A673 (cell line): ENCODE measurements at regions not wholly inside any gene's neighbourhood (a gene's known extent, or its start where the extent isn't known, plus 50 kb on each side); places are given as distances from the start of the nearest gene placed in this dataset.

ENCODE experiments used
- BruUV-seq: library from RNA; stranded (reverse); fragments of 400-500 nt; replicated peaks from 2 replicates; lab custom pipeline; 2021; lab: Mats Ljungman, UMichigan
- CTCF ChIA-PET: fragments of 300-600 bp; sonication (Branson Sonifier 250); formaldehyde crosslinking; loops from one replicate; lab custom pipeline; 2022; ENCODE audit warnings: antibody characterized with exemption; lab: Charles Lee
- POLR2A ChIA-PET: fragments of 300-600 bp; sonication (Branson Sonifier 250); formaldehyde crosslinking; loops from one replicate; lab custom pipeline; 2022; ENCODE audit warnings: antibody characterized with exemption; ENCODE audit not compliant: low non-redundant PET; lab: Charles Lee
- DNase-seq: peaks from one replicate; pipeline ENCODE4 v3.0.0-alpha.2; 2015; ENCODE audit warnings: low spot score
- H3K27ac ChIP-seq: fragments of 200-600 bp; sonication (generic); 2 replicates; pipeline ENCODE4 v1.5.1; 2016; ENCODE audit warnings: mixed run types, low read depth, mild to moderate bottlenecking, mixed read lengths, antibody characterized with exemption, low read length; ENCODE audit not compliant: poor library complexity, severe bottlenecking
- H3K27me3 ChIP-seq: fragments of 200-600 bp; sonication (generic); replicated peaks from 2 replicates; pipeline ENCODE4 v1.6.1; 2017; ENCODE audit warnings: mixed run types, low read depth, mild to moderate bottlenecking, mixed read lengths, antibody characterized with exemption, low read length; ENCODE audit not compliant: insufficient read depth, poor library complexity
- H3K36me3 ChIP-seq: fragments of 200-600 bp; sonication (generic); 2 replicates; pipeline ENCODE4 v1.6.1; 2016; ENCODE audit warnings: mixed run types, mild to moderate bottlenecking, mixed read lengths, antibody characterized with exemption, low read length; ENCODE audit not compliant: insufficient read depth, poor library complexity, severe bottlenecking
- H3K4me1 ChIP-seq: fragments of 200-600 bp; sonication (generic); 2 replicates; pipeline ENCODE4 v1.6.1; 2017; ENCODE audit warnings: mixed run types, mild to moderate bottlenecking, mixed read lengths, antibody characterized with exemption, low read length; ENCODE audit not compliant: insufficient read depth, poor library complexity, severe bottlenecking
- H3K4me3 ChIP-seq: fragments of 200-600 bp; sonication (generic); 2 replicates; pipeline ENCODE4 v1.5.1; 2016; ENCODE audit warnings: low read depth, mixed run types, mild to moderate bottlenecking, mixed read lengths, low read length; ENCODE audit not compliant: poor library complexity, severe bottlenecking
- H3K9me3 ChIP-seq: fragments of 200-600 bp; sonication (generic); 2 replicates; pipeline ENCODE4 v1.6.1; 2016; ENCODE audit warnings: mixed run types, low read depth, mild to moderate bottlenecking, mixed read lengths, antibody characterized with exemption, low read length; ENCODE audit not compliant: poor library complexity, severe bottlenecking
- EZH2 ChIP-seq: fragments of 200-600 bp; sonication (generic); IDR thresholded peaks from 2 replicates; pipeline ENCODE4 v1.6.1; 2017; ENCODE audit warnings: borderline replicate concordance, low read depth, mild to moderate bottlenecking, mixed read lengths, antibody characterized with exemption, low read length; ENCODE audit not compliant: poor library complexity, severe bottlenecking
- intact Hi-C: fragments of 100-400 bp; cut with micrococcal nuclease; formaldehyde crosslinking; loops from one replicate; pipeline ENCODE4 v1.10.0; 2022; ENCODE audit not compliant: unreplicated experiment
- TF ChIP-seq, protein P1 (sequence below): fragments of 300-800, 200-600 bp; sonication (generic); conservative IDR thresholded peaks from 2 replicates; pipeline ENCODE4 v1.5.1; 2017; ENCODE audit warnings: low read depth, mild to moderate bottlenecking, antibody characterized with exemption, low read length, moderate library complexity, mixed read lengths

DNA sequence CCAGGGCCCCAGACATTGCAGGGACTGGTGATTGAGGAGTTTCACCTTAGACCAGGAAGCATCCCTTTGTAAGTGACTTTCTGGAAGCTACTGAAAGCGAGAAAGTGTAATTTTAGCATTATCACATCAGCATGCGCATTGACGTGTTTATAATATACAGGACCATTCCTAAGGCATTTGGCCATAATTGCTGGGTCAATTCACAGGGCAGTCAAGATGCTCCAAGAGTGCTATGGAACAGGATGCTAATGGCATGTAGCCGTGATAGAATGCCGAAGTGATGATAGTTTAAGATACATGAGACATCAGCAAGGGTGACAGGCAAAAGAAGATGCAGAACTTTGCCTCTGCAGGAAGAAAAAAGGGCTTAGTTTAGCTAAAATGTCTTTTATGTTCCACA, 347.6 kb upstream of the NBEA start:
- Histone ChIP-seq H3K27ac (no peak overlapping the region), H3K9me3 (no peaks in the 10 kb centered on the region), H3K4me1 (no peaks in the 10 kb centered on the region), H3K4me3 (no peak overlapping the region), H3K27me3 (no peaks in the 10 kb centered on the region), H3K36me3 (no peaks in the 10 kb centered on the region)
- ChIA-PET POLR2A (no interaction called here), CTCF (no interaction called here)
- no TSS peak for BruUV-seq
- TF ChIP-seq EZH2, result no peak
- TF ChIP-seq, protein P1, sequence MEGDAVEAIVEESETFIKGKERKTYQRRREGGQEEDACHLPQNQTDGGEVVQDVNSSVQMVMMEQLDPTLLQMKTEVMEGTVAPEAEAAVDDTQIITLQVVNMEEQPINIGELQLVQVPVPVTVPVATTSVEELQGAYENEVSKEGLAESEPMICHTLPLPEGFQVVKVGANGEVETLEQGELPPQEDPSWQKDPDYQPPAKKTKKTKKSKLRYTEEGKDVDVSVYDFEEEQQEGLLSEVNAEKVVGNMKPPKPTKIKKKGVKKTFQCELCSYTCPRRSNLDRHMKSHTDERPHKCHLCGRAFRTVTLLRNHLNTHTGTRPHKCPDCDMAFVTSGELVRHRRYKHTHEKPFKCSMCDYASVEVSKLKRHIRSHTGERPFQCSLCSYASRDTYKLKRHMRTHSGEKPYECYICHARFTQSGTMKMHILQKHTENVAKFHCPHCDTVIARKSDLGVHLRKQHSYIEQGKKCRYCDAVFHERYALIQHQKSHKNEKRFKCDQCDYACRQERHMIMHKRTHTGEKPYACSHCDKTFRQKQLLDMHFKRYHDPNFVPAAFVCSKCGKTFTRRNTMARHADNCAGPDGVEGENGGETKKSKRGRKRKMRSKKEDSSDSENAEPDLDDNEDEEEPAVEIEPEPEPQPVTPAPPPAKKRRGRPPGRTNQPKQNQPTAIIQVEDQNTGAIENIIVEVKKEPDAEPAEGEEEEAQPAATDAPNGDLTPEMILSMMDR, result no peak
- intact Hi-C loops, result no loop called here
- no peak for DNase-seq

DNA sequence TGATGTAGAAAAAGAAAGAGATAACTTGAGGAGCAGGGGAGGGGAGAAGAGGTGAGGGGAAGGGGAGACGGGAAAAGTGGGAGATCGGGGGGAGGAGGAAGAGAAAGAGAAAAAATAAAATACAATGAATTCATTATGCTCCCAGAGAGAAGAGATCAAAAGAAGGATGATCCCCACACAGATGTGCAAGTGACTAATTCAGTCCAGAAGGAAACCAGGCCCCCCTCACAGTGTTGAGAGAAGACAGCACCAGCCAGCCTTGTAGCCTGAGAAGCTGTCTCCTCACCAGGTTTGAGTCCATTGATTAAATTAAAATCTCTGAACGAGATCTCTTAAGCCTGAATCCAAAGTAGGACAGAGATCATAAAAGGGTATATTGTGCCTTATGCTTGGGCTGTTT, 333.7 kb upstream of the NBEA start:
- no TSS peak for BruUV-seq
- ChIA-PET POLR2A (no interaction called here), CTCF (no interaction called here)
- TF ChIP-seq, protein P1, result no peak
- no peaks in the 10 kb centered on the region for H3K4me1 ChIP-seq
- H3K27me3 ChIP-seq, result no peaks in the 10 kb centered on the region
- H3K9me3 ChIP-seq, result no peaks in the 10 kb centered on the region
- no peaks in the 10 kb centered on the region for H3K36me3 ChIP-seq
- DNase-seq, result no peak
- H3K27ac ChIP-seq, result no peak overlapping the region
- no peak overlapping the region for H3K4me3 ChIP-seq
- intact Hi-C loops, result no loop called here

DNA sequence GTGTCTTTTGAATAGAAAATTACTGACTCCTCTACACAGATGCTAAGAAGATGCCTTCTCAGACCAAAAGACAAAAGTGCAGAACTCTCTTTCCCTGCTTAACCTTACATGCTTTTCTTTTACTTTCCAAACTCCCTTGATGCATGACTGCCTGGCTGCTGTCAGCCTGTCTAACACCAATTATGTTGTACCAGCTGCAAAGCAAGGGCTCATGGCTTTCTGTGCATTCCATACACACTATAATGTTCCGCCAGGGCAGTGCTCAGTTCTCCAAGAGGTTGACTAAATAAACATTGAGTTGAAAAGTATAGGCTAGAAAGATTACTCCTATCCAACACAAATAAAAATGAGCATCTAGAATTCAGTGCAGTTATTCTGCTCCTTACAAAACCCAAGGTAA, 330.4 kb upstream of the NBEA start:
- Histone ChIP-seq H3K27ac (no peak overlapping the region), H3K4me3 (no peak overlapping the region), H3K9me3 (no peaks in the 10 kb centered on the region), H3K4me1 (no peaks in the 10 kb centered on the region), H3K36me3 (no peaks in the 10 kb centered on the region), H3K27me3 (no peaks in the 10 kb centered on the region)
- no TSS peak for BruUV-seq
- intact Hi-C loops, result no loop called here
- ChIA-PET CTCF (no interaction called here), POLR2A (no interaction called here)
- TF ChIP-seq, protein P1, result no peak
- no peak for TF ChIP-seq EZH2
- no peak for DNase-seq
